Gastrocnemius medialis (tissue), 4 donors: ENCODE measurements at regions not wholly inside any gene's neighbourhood (a gene's known extent, or its start where the extent isn't known, plus 50 kb on each side); places are given as distances from the start of the nearest gene placed in this dataset.

Experiments
- ATAC-seq, 2 donors: fragments of 150-250 bp; one replicate each; pipeline ENCODE4 v1.9.1; 2016
- DNase-seq, 2 donors: peaks; one replicate each; pipeline ENCODE4 v3.0.0-alpha.2; 2019
- H3K27ac ChIP-seq, 4 donors: fragments of 200-600 bp; sonication (generic); 1 replicate in 1 of 4; 2 replicates in 3 of 4; pipeline ENCODE4 v1.5.1; 2016 to 2018; ENCODE audit warnings: mild to moderate bottlenecking in 2 of 4, moderate library complexity in 1 of 4
- H3K27me3 ChIP-seq, 3 donors: fragments of 200-600 bp; sonication (generic) in 2 of 3; 1 replicate in 1 of 3; 2 replicates in 2 of 3; pipeline versions ENCODE4 v1.5.1 to v1.6.0; 2016 to 2019; ENCODE audit warnings: mild to moderate bottlenecking in 1 of 3, moderate library complexity in 1 of 3
- H3K36me3 ChIP-seq, 2 donors: fragments of 200-600 bp; sonication (generic) in 1 of 2; one replicate each; pipeline ENCODE4 v1.5.1; 2017 to 2018
- H3K4me1 ChIP-seq, 2 donors: fragments of 200-600 bp; sonication (generic) in 1 of 2; one replicate each; pipeline ENCODE4 v1.5.1; 2016 to 2017; ENCODE audit warnings: mild to moderate bottlenecking in 2 of 2
- H3K4me3 ChIP-seq, 4 donors: fragments of 200-600 bp; sonication (generic) in 3 of 4; 1 replicate in 1 of 4; 2 replicates in 3 of 4; pipeline ENCODE4 v1.5.1; 2016 to 2019; ENCODE audit warnings: mild to moderate bottlenecking in 2 of 4
- H3K9me3 ChIP-seq, 3 donors: fragments of 200-600 bp; sonication (generic) in 2 of 3; 1 replicate in 1 of 3; 2 replicates in 2 of 3; pipeline ENCODE4 v1.5.1; 2016 to 2019
- CTCF ChIP-seq, 5 experiments: fragments of 450-650 bp in 3 of 5; fragments of 200-600 bp in 2 of 5; sonication (generic) in 2 of 5; IDR thresholded peaks in 4 of 5; conservative IDR thresholded peaks in 1 of 5; 1 replicate in 4 of 5; 2 replicates in 1 of 5; pipeline ENCODE4 v1.5.1; 2016 to 2019; ENCODE audit warnings: antibody characterized with exemption in 5 of 5, mild to moderate bottlenecking in 3 of 5, moderate library complexity in 3 of 5
- POLR2A ChIP-seq, 2 donors: fragments of 450-650 bp; IDR thresholded peaks; one replicate each; pipeline ENCODE4 v1.6.1; 2017; ENCODE audit warnings: antibody characterized with exemption in 2 of 2, mild to moderate bottlenecking in 2 of 2, moderate library complexity in 2 of 2
- in situ Hi-C, 4 donors: fragments of 200-750 bp; cut with MboI; loops; one replicate each; pipeline versions ENCODE4 v1.15.0 to v1.8.0; 2017; ENCODE audit warnings: low sequenced_read_pairs in 4 of 4
- intact Hi-C: fragments of 100-400 bp; cut with DNase I; formaldehyde crosslinking; loops from one replicate; pipeline ENCODE4 v1.15.1; 2023; ENCODE audit warnings: low total_unique reads

GRCh38 chr9:89684218-89684617, 79.4 kb downstream of the GADD45G start:
- ATAC-seq (no peak), DNase-seq (no peak)
- intact Hi-C loops (loop anchor here (2.0 kb wide), 1 partner anchor 419 kb away; no protein-coding TSS in a partner anchor), in situ Hi-C loops (no loop called here)
- Histone ChIP-seq H3K36me3 (no peaks in the 10 kb centered on the region), H3K4me3 (no peak overlapping the region), H3K27ac (peak overlapping the region; percentile 64 to 90 (median 78)), H3K27me3 (no peaks in the 10 kb centered on the region), H3K9me3 (no peaks in the 10 kb centered on the region), H3K4me1 (peaks cover 18 to 27% of the 10 kb centered on the region in 2 donors)
- no peak for TF ChIP-seq CTCF (IDR thresholded peaks at IDR 0.05 in 4 of 5, conservative IDR thresholded peaks at IDR 0.05 in 1 of 5)
- no peak for TF ChIP-seq POLR2A (IDR thresholded peaks at IDR 0.05)

GRCh38 chr9:89684912-89685636, 80.3 kb downstream of the GADD45G start:
- DNase-seq (peak; percentile 80 to 84), ATAC-seq (peak; percentile 89 to 91)
- Histone ChIP-seq H3K9me3 (no peaks in the 10 kb centered on the region), H3K4me3 (no peak overlapping the region), H3K4me1 (peaks cover 18 to 24% of the 10 kb centered on the region in 2 donors), H3K36me3 (no peaks in the 10 kb centered on the region), H3K27me3 (no peaks in the 10 kb centered on the region), H3K27ac (peak overlapping the region; percentile 64 to 90 (median 78))
- intact Hi-C loops (loop anchor here (2.0 kb wide), 1 partner anchor 418 kb away; no protein-coding TSS in a partner anchor), in situ Hi-C loops (no loop called here)
- TF ChIP-seq CTCF (IDR thresholded peaks at IDR 0.05 in 4 of 5, conservative IDR thresholded peaks at IDR 0.05 in 1 of 5) = peak in 1 of 5 experiments; percentile 13
- TF ChIP-seq POLR2A (IDR thresholded peaks at IDR 0.05) = no peak

- intact Hi-C loops = loop anchor here (2.0 kb wide), 1 partner anchor 417 kb away; no protein-coding TSS in a partner anchor
These were observed 80.9 kb downstream of the GADD45G start for GRCh38 chr9:89685698-89686097.

GRCh38 chr9:89686126-89686525, 81.3 kb downstream of the GADD45G start:
- Histone ChIP-seq H3K27me3 (no peaks in the 10 kb centered on the region), H3K4me1 (peaks cover 18 to 24% of the 10 kb centered on the region in 2 donors), H3K27ac (peak overlapping the region in 1 of 4 donors; percentile 90), H3K36me3 (no peaks in the 10 kb centered on the region), H3K4me3 (no peak overlapping the region), H3K9me3 (no peaks in the 10 kb centered on the region)
- in situ Hi-C loops = no loop called here
- intact Hi-C loops = no loop called here
- ATAC-seq = no peak
- TF ChIP-seq POLR2A (IDR thresholded peaks at IDR 0.05) (no peak), CTCF (IDR thresholded peaks at IDR 0.05 in 4 of 5, conservative IDR thresholded peaks at IDR 0.05 in 1 of 5) (no peak)
- DNase-seq = no peak

More at GRCh38 chr9:89685698-89686097, 80.9 kb downstream of the GADD45G start:
- TF ChIP-seq POLR2A (IDR thresholded peaks at IDR 0.05) = no peak
- no peak for TF ChIP-seq CTCF (IDR thresholded peaks at IDR 0.05 in 4 of 5, conservative IDR thresholded peaks at IDR 0.05 in 1 of 5)
- no peaks in the 10 kb centered on the region for H3K27me3 ChIP-seq
- H3K4me3 ChIP-seq = no peak overlapping the region
- H3K36me3 ChIP-seq = no peaks in the 10 kb centered on the region
- in situ Hi-C loops = no loop called here
- DNase-seq (no peak), ATAC-seq (no peak)
- H3K27ac ChIP-seq = peak overlapping the region; percentile 64 to 90 (median 78)
- no peaks in the 10 kb centered on the region for H3K9me3 ChIP-seq
- peaks cover 18 to 24% of the 10 kb centered on the region in 2 donors for H3K4me1 ChIP-seq
